Naive thymus-derived CD8-positive, alpha-beta T cell (primary cell): ENCODE measurements at regions not wholly inside any gene's neighbourhood (a gene's known extent, or its start where the extent isn't known, plus 50 kb on each side); places are given as distances from the start of the nearest gene placed in this dataset.
A peak's percentile ranks its signal among the peaks of the same experiment; 100 is the strongest.

Source experiments
- ATAC-seq, 2 donors: fragments of 150-1000 bp; cut with Tn5 transposase in 1 of 2; sonication (Bioruptor Pico), chemical (Tn5 transposase) in 1 of 2; 1 replicate in 1 of 2; 2 replicates in 1 of 2; pipeline ENCODE4 v1.10.0; 2021; ENCODE audit warnings: mild to moderate bottlenecking in 2 of 2, moderate library complexity in 2 of 2
- POLR2A ChIA-PET: fragments of 350-600 bp; sonication (Branson Sonifier 250); formaldehyde crosslinking; loops from one replicate; lab custom pipeline; 2021; ENCODE audit warnings: antibody characterized with exemption; lab: Charles Lee
- DNase-seq, 10 donors: peaks; one replicate each; pipeline versions ENCODE4 v3.0.0 to v3.0.0-alpha.2; 2020 to 2022
- H3K27ac Mint-ChIP-seq, 10 donors: one replicate each; pipeline ENCODE4 v1.8.0; 2020 to 2022; ENCODE audit warnings: mild to moderate bottlenecking in 10 of 10, mixed read lengths in 10 of 10, moderate library complexity in 4 of 10, inconsistent platforms in 1 of 10
- H3K27me3 Mint-ChIP-seq, 5 donors: one replicate each; pipeline ENCODE4 v1.8.0; 2021 to 2022; ENCODE audit warnings: mixed read lengths in 5 of 5
- H3K36me3 Mint-ChIP-seq, 3 donors: one replicate each; pipeline ENCODE4 v1.8.0; 2020 to 2022; ENCODE audit warnings: mixed read lengths in 3 of 3, mild to moderate bottlenecking in 2 of 3, inconsistent platforms in 1 of 3
- H3K4me1 Mint-ChIP-seq, 4 donors: one replicate each; pipeline ENCODE4 v1.8.0; 2021 to 2022; ENCODE audit warnings: mixed read lengths in 4 of 4
- H3K4me3 Mint-ChIP-seq, 10 donors: one replicate each; pipeline ENCODE4 v1.8.0; 2020 to 2022; ENCODE audit warnings: mild to moderate bottlenecking in 10 of 10, mixed read lengths in 10 of 10, moderate library complexity in 6 of 10, inconsistent platforms in 1 of 10
- H3K9me3 Mint-ChIP-seq, 9 donors: one replicate each; pipeline ENCODE4 v1.8.0; 2020 to 2022; ENCODE audit warnings: mixed read lengths in 9 of 9, mild to moderate bottlenecking in 3 of 9, inconsistent platforms in 1 of 9, moderate library complexity in 1 of 9

GRCh38 chr1:30176477-30176876, 546.9 kb downstream of the MATN1 start:
- Mint-ChIP-seq H3K36me3 (no peaks in the 10 kb centered on the region), H3K27ac (no peak overlapping the region), H3K27me3 (peaks cover 2 to 36% (median 11%) of the 10 kb centered on the region in 5 donors), H3K9me3 (peaks cover 0 to 15% (median 6%) of the 10 kb centered on the region in 9 donors), H3K4me3 (no peak overlapping the region), H3K4me1 (no peaks in the 10 kb centered on the region)
- DNase-seq (no peak), ATAC-seq (no peak)
- POLR2A ChIA-PET: no interaction called here

GRCh38 chr1:30174499-30174898, 548.9 kb downstream of the MATN1 start:
- peaks cover 0 to 15% (median 6%) of the 10 kb centered on the region in 9 donors for H3K9me3 Mint-ChIP-seq
- no peak overlapping the region for H3K4me3 Mint-ChIP-seq
- DNase-seq (no peak), ATAC-seq (no peak)
- no peak overlapping the region for H3K27ac Mint-ChIP-seq
- peaks cover 0 to 30% (median 12%) of the 10 kb centered on the region in 5 donors for H3K27me3 Mint-ChIP-seq
- POLR2A ChIA-PET: no interaction called here
- no peaks in the 10 kb centered on the region for H3K4me1 Mint-ChIP-seq
- no peaks in the 10 kb centered on the region for H3K36me3 Mint-ChIP-seq

- H3K4me3 Mint-ChIP-seq: no peak overlapping the region
Measured at GRCh38 chr1:30173560-30173959, 549.8 kb downstream of the MATN1 start.

GRCh38 chr1:30172757-30173156, 550.6 kb downstream of the MATN1 start:
- Mint-ChIP-seq H3K36me3 (no peaks in the 10 kb centered on the region), H3K27ac (no peak overlapping the region), H3K9me3 (peaks cover 0 to 7% (median 0%) of the 10 kb centered on the region in 9 donors), H3K4me3 (no peak overlapping the region), H3K4me1 (no peaks in the 10 kb centered on the region), H3K27me3 (peaks cover 0 to 27% (median 14%) of the 10 kb centered on the region in 5 donors)
- no peak for ATAC-seq
- POLR2A ChIA-PET: no interaction called here
- no peak for DNase-seq

More at GRCh38 chr1:30173560-30173959, 549.8 kb downstream of the MATN1 start:
- Mint-ChIP-seq H3K27me3 (peaks cover 0 to 27% (median 13%) of the 10 kb centered on the region in 5 donors), H3K36me3 (no peaks in the 10 kb centered on the region), H3K9me3 (peaks cover 0 to 8% (median 0%) of the 10 kb centered on the region in 9 donors), H3K27ac (no peak overlapping the region), H3K4me1 (no peaks in the 10 kb centered on the region)
- POLR2A ChIA-PET: no interaction called here
- no peak for DNase-seq
- no peak for ATAC-seq

GRCh38 chr1:30172299-30172694, 551.1 kb downstream of the MATN1 start:
- Mint-ChIP-seq H3K4me1 (no peaks in the 10 kb centered on the region), H3K9me3 (peaks cover 0 to 6% (median 0%) of the 10 kb centered on the region in 9 donors), H3K27ac (no peak overlapping the region), H3K27me3 (peaks cover 0 to 26% (median 14%) of the 10 kb centered on the region in 5 donors), H3K36me3 (no peaks in the 10 kb centered on the region), H3K4me3 (no peak overlapping the region)
- ATAC-seq (no peak), DNase-seq (no peak)
- POLR2A ChIA-PET: no interaction called here

GRCh38 chr1:30171537-30172298, 551.7 kb downstream of the MATN1 start:
- ATAC-seq: no peak
- peaks cover 0 to 20% (median 15%) of the 10 kb centered on the region in 5 donors for H3K27me3 Mint-ChIP-seq
- no peaks in the 10 kb centered on the region for H3K36me3 Mint-ChIP-seq
- POLR2A ChIA-PET: no interaction called here
- no peaks in the 10 kb centered on the region for H3K4me1 Mint-ChIP-seq
- H3K9me3 Mint-ChIP-seq: peaks cover 0 to 4% (median 0%) of the 10 kb centered on the region in 9 donors
- no peak for DNase-seq
- no peak overlapping the region for H3K4me3 Mint-ChIP-seq
- no peak overlapping the region for H3K27ac Mint-ChIP-seq

- no peak for DNase-seq
- Mint-ChIP-seq H3K27me3 (peaks cover 0 to 24% (median 14%) of the 10 kb centered on the region in 5 donors), H3K36me3 (no peaks in the 10 kb centered on the region), H3K4me3 (no peak overlapping the region), H3K4me1 (no peaks in the 10 kb centered on the region), H3K27ac (no peak overlapping the region), H3K9me3 (peaks cover 0 to 2% (median 0%) of the 10 kb centered on the region in 9 donors)
- ATAC-seq: no peak
- POLR2A ChIA-PET: no interaction called here
Measured at GRCh38 chr1:30169269-30169668, 554.1 kb downstream of the MATN1 start.

GRCh38 chr1:30166174-30166573, 557.2 kb downstream of the MATN1 start:
- DNase-seq (no peak), ATAC-seq (no peak)
- Mint-ChIP-seq H3K36me3 (no peaks in the 10 kb centered on the region), H3K9me3 (peaks cover 0 to 2% (median 0%) of the 10 kb centered on the region in 9 donors), H3K4me3 (no peak overlapping the region), H3K4me1 (no peaks in the 10 kb centered on the region), H3K27ac (no peak overlapping the region), H3K27me3 (peaks cover 6 to 45% (median 23%) of the 10 kb centered on the region in 5 donors)
- POLR2A ChIA-PET: no interaction called here

GRCh38 chr1:30165116-30165515, 558.3 kb downstream of the MATN1 start:
- DNase-seq: no peak
- POLR2A ChIA-PET: no interaction called here
- Mint-ChIP-seq H3K9me3 (peaks cover 0 to 2% (median 0%) of the 10 kb centered on the region in 9 donors), H3K27ac (no peak overlapping the region), H3K4me3 (no peak overlapping the region), H3K27me3 (peaks cover 6 to 45% (median 23%) of the 10 kb centered on the region in 5 donors), H3K36me3 (no peaks in the 10 kb centered on the region), H3K4me1 (no peaks in the 10 kb centered on the region)
- ATAC-seq: no peak

- peaks cover 0 to 2% (median 0%) of the 10 kb centered on the region in 9 donors for H3K9me3 Mint-ChIP-seq
- H3K27ac Mint-ChIP-seq: peak overlapping the region in 1 of 10 donors; percentile 50
- no peaks in the 10 kb centered on the region for H3K4me1 Mint-ChIP-seq
- no peak for DNase-seq
- H3K36me3 Mint-ChIP-seq: no peaks in the 10 kb centered on the region
- no peak overlapping the region for H3K4me3 Mint-ChIP-seq
- ATAC-seq: no peak
- POLR2A ChIA-PET: no interaction called here
- peaks cover 7 to 47% (median 23%) of the 10 kb centered on the region in 5 donors for H3K27me3 Mint-ChIP-seq
Measured at GRCh38 chr1:30164693-30165092, 558.7 kb downstream of the MATN1 start.

- POLR2A ChIA-PET: no interaction called here
- H3K4me1 Mint-ChIP-seq: no peaks in the 10 kb centered on the region
- ATAC-seq (no peak), DNase-seq (no peak)
- H3K9me3 Mint-ChIP-seq: no peaks in the 10 kb centered on the region
- peaks cover 10 to 61% (median 35%) of the 10 kb centered on the region in 5 donors for H3K27me3 Mint-ChIP-seq
- no peaks in the 10 kb centered on the region for H3K36me3 Mint-ChIP-seq
- no peak overlapping the region for H3K4me3 Mint-ChIP-seq
- peak overlapping the region in 1 of 10 donors; percentile 30 for H3K27ac Mint-ChIP-seq
Measured at GRCh38 chr1:30162565-30162964, 560.8 kb downstream of the MATN1 start.

GRCh38 chr1:30161953-30162352, 561.4 kb downstream of the MATN1 start:
- ATAC-seq (no peak), DNase-seq (no peak)
- H3K4me1 Mint-ChIP-seq: no peaks in the 10 kb centered on the region
- H3K27ac Mint-ChIP-seq: no peak overlapping the region
- H3K4me3 Mint-ChIP-seq: no peak overlapping the region
- no peaks in the 10 kb centered on the region for H3K36me3 Mint-ChIP-seq
- no peaks in the 10 kb centered on the region for H3K9me3 Mint-ChIP-seq
- H3K27me3 Mint-ChIP-seq: peaks cover 10 to 67% (median 38%) of the 10 kb centered on the region in 5 donors
- POLR2A ChIA-PET: no interaction called here

- peaks cover 0 to 8% (median 0%) of the 10 kb centered on the region in 9 donors for H3K9me3 Mint-ChIP-seq
- no peak overlapping the region for H3K27ac Mint-ChIP-seq
- no peaks in the 10 kb centered on the region for H3K4me1 Mint-ChIP-seq
- H3K27me3 Mint-ChIP-seq: peaks cover 10 to 68% (median 39%) of the 10 kb centered on the region in 5 donors
- DNase-seq: no peak
- no peak for ATAC-seq
- no peak overlapping the region for H3K4me3 Mint-ChIP-seq
- POLR2A ChIA-PET: no interaction called here
- H3K36me3 Mint-ChIP-seq: no peaks in the 10 kb centered on the region
Measured at GRCh38 chr1:30160999-30161689, 562.2 kb downstream of the MATN1 start.
